ENCODE measurements at regions not wholly inside any gene's neighbourhood (a gene's known extent, or its start where the extent isn't known, plus 50 kb on each side); places are given as distances from the start of the nearest gene placed in this dataset.
"Not testable (repeated sequence)": the region's sequence is repeated elsewhere in the genome, so short reads cannot be mapped to it uniquely, and the experiment has no call there.

- H4K20me1 ChIP-seq (ENCODE audit: control insufficient read depth, insufficient read depth, low read length, poor library complexity, severe bottlenecking); H3K9me3 ChIP-seq (ENCODE audit: control extremely low read depth in 1 of 3, control insufficient read depth in 2 of 3, insufficient read depth in 1 of 3, low read length in 2 of 3); H3K27ac ChIP-seq (ENCODE audit: low read length in 2 of 2); H3K27ac Mint-ChIP-seq; H2AFZ ChIP-seq (ENCODE audit: insufficient read depth, low read depth, low read length, poor library complexity, severe bottlenecking); H3K36me3 ChIP-seq (replicated peaks in 1 of 2; ENCODE audit: control extremely low read depth in 1 of 2, control insufficient read depth in 1 of 2, extremely low read depth in 1 of 2, insufficient read depth in 2 of 2, low read length in 1 of 2); CTCF ChIA-PET; DNase-seq; H3K4me1 ChIP-seq (ENCODE audit: control insufficient read depth in 2 of 2, insufficient read depth in 2 of 2, low read length in 2 of 2); intact Hi-C loops (cut with micrococcal nuclease); H3K4me2 ChIP-seq (replicated peaks; ENCODE audit: low read depth, low read length, poor library complexity, severe bottlenecking); POLR2A ChIA-PET; ATAC-seq (ENCODE audit: low read depth); H3K4me1 Mint-ChIP-seq; H3K9ac ChIP-seq (ENCODE audit: low read length); H3K27me3 ChIP-seq (replicated peaks in 1 of 4; ENCODE audit: control extremely low read depth in 1 of 4, control insufficient read depth in 3 of 4, insufficient read depth in 4 of 4, low read length in 3 of 4); H3K4me3 ChIP-seq (ENCODE audit: control extremely low read depth in 1 of 5, extremely low read depth in 1 of 5, insufficient read depth in 1 of 5, low read depth in 2 of 5, low read length in 4 of 5); H3K79me2 ChIP-seq (ENCODE audit: control insufficient read depth, insufficient read depth, low read length); H3K4me3 Mint-ChIP-seq: not testable (repeated sequence)
- 40% methylated on average over 1 of the region's 4 CpGs for WGBS (ENCODE audit: insufficient coverage)
- H3K27me3 Mint-ChIP-seq = peaks cover 12% of the 10 kb centered on the region
- H3K9me3 Mint-ChIP-seq (ENCODE audit: insufficient read depth) = peaks cover 12% of the 10 kb centered on the region
Measured at GRCh38 chr16:25556968-25557312, 134.8 kb upstream of the HS3ST4 start.

- intact Hi-C loops (cut with micrococcal nuclease); H2AFZ ChIP-seq (ENCODE audit: insufficient read depth, low read depth, low read length, poor library complexity, severe bottlenecking); ATAC-seq (ENCODE audit: low read depth); H3K4me1 ChIP-seq (ENCODE audit: control insufficient read depth in 2 of 2, insufficient read depth in 2 of 2, low read length in 2 of 2); H3K4me1 Mint-ChIP-seq; H3K27me3 ChIP-seq (replicated peaks in 1 of 4; ENCODE audit: control extremely low read depth in 1 of 4, control insufficient read depth in 3 of 4, insufficient read depth in 4 of 4, low read length in 3 of 4); H3K36me3 ChIP-seq (replicated peaks in 1 of 2; ENCODE audit: control extremely low read depth in 1 of 2, control insufficient read depth in 1 of 2, extremely low read depth in 1 of 2, insufficient read depth in 2 of 2, low read length in 1 of 2); H3K4me3 ChIP-seq (ENCODE audit: control extremely low read depth in 1 of 5, extremely low read depth in 1 of 5, insufficient read depth in 1 of 5, low read depth in 2 of 5, low read length in 4 of 5); H3K9ac ChIP-seq (ENCODE audit: low read length); POLR2A ChIA-PET; CTCF ChIA-PET; H3K9me3 ChIP-seq (ENCODE audit: control extremely low read depth in 1 of 3, control insufficient read depth in 2 of 3, insufficient read depth in 1 of 3, low read length in 2 of 3); H3K4me3 Mint-ChIP-seq; H3K79me2 ChIP-seq (ENCODE audit: control insufficient read depth, insufficient read depth, low read length); H4K20me1 ChIP-seq (ENCODE audit: control insufficient read depth, insufficient read depth, low read length, poor library complexity, severe bottlenecking); H3K4me2 ChIP-seq (replicated peaks; ENCODE audit: low read depth, low read length, poor library complexity, severe bottlenecking); DNase-seq; H3K27ac ChIP-seq (ENCODE audit: low read length in 2 of 2); H3K27ac Mint-ChIP-seq: not testable (repeated sequence)
- H3K9me3 Mint-ChIP-seq (ENCODE audit: insufficient read depth) = peaks cover 11% of the 10 kb centered on the region
- peaks cover 12% of the 10 kb centered on the region for H3K27me3 Mint-ChIP-seq
- 95% methylated on average over 15 of the region's 15 CpGs for WGBS (ENCODE audit: insufficient coverage)
Measured at GRCh38 chr16:25556289-25556967, 135.3 kb upstream of the HS3ST4 start.
